Gastroesophageal sphincter (tissue), 4 donors: ENCODE measurements at regions not wholly inside any gene's neighbourhood (a gene's known extent, or its start where the extent isn't known, plus 50 kb on each side); places are given as distances from the start of the nearest gene placed in this dataset.

Source experiments
- ATAC-seq: fragments of 150-250 bp; one replicate; pipeline ENCODE4 v1.9.1; 2016; ENCODE audit warnings: mild to moderate bottlenecking, moderate library complexity
- H3K27ac ChIP-seq, 4 donors: fragments of 200-600 bp; sonication (generic) in 3 of 4; 1 replicate in 3 of 4; 2 replicates in 1 of 4; pipeline ENCODE4 v1.5.1; 2016 to 2019
- H3K27me3 ChIP-seq: fragments of 200-600 bp; sonication (generic); one replicate; pipeline ENCODE4 v1.5.1; 2019
- H3K36me3 ChIP-seq, 2 donors: fragments of 200-600 bp; sonication (generic); one replicate each; pipeline ENCODE4 v1.5.1; 2019; ENCODE audit warnings: control low read depth in 1 of 2
- H3K4me1 ChIP-seq, 3 donors: fragments of 200-600 bp; sonication (generic); 1 replicate in 2 of 3; 2 replicates in 1 of 3; pipeline ENCODE4 v1.5.1; 2016 to 2019; ENCODE audit warnings: control low read depth in 2 of 3
- H3K4me3 ChIP-seq, 2 donors: fragments of 200-600 bp; sonication (generic); one replicate each; pipeline ENCODE4 v1.5.1; 2019; ENCODE audit warnings: mild to moderate bottlenecking in 1 of 2, moderate library complexity in 1 of 2
- H3K9me3 ChIP-seq, 3 donors: fragments of 200-600 bp; sonication (generic); one replicate each; pipeline ENCODE4 v1.5.1; 2017 to 2019; ENCODE audit warnings: control low read depth in 2 of 3
- CTCF ChIP-seq, 4 experiments: fragments of 200-600 bp in 2 of 4; fragments of 450-650 bp in 2 of 4; sonication (generic) in 1 of 4; IDR thresholded peaks; one replicate each; pipeline ENCODE4 v1.5.1; 2017 to 2019; ENCODE audit warnings: antibody characterized with exemption in 4 of 4, mild to moderate bottlenecking in 2 of 4, moderate library complexity in 2 of 4
- EP300 ChIP-seq: sonication (generic); formaldehyde crosslinking; IDR thresholded peaks from one replicate; pipeline ENCODE4 v1.6.1; 2017; ENCODE audit warnings: antibody characterized with exemption, mild to moderate bottlenecking
- POLR2A ChIP-seq, 2 donors: fragments of 450-650 bp; IDR thresholded peaks; one replicate each; pipeline ENCODE4 v1.6.1; 2017; ENCODE audit warnings: antibody characterized with exemption in 2 of 2, mild to moderate bottlenecking in 2 of 2, moderate library complexity in 1 of 2
- POLR2AphosphoS5 ChIP-seq: sonication (generic); formaldehyde crosslinking; IDR thresholded peaks from one replicate; pipeline ENCODE4 v1.6.1; 2017; ENCODE audit warnings: antibody characterized with exemption
- WGBS, 2 donors: methylation state at CpG; one replicate each; pipeline ENCODE4 v1.1.5; 2018; ENCODE audit warnings: low coverage in 1 of 2; 5-methylcytosine and 5-hydroxymethylcytosine counted together

DNA sequence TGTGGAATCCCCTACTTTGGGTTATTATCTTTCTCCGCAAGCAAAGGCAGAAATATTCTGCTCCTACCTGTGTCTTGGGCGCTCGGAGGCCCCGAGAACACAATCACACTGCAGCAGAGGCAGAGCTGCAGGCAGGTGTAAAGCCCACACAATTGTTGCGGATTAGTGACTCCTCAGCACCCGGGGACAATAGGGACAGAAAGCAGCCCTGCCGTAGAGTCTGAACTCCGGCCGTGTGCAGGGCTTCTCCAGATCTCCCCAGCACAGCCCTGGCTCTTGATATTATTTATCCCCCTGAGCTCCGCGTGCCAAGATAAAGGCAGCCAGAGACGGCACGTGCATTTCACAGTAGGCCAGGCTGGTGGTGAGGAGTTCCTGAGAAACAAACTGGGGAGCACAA lies 229.2 kb downstream of the EN1 start:
- H3K36me3 ChIP-seq = no peaks in the 10 kb centered on the region
- TF ChIP-seq CTCF (IDR thresholded peaks at IDR 0.05) (no peak), POLR2A (IDR thresholded peaks at IDR 0.05) (no peak), EP300 (no peak), POLR2AphosphoS5 (no peak)
- H3K4me1 ChIP-seq = no peaks in the 10 kb centered on the region
- no peak for ATAC-seq
- no peaks in the 10 kb centered on the region for H3K9me3 ChIP-seq
- no peak overlapping the region for H3K27ac ChIP-seq
- no peak overlapping the region for H3K4me3 ChIP-seq
- 58 to 86% methylated on average over 8 to 9 of the region's 13 CpGs for WGBS, 2 donors
- H3K27me3 ChIP-seq = peaks cover 15% of the 10 kb centered on the region

GRCh38 chr2:118616432-118616831 lies 231.0 kb downstream of the EN1 start:
- no peak for TF ChIP-seq CTCF (IDR thresholded peaks at IDR 0.05)
- TF ChIP-seq POLR2A (IDR thresholded peaks at IDR 0.05) = no peak
- H3K9me3 ChIP-seq = no peaks in the 10 kb centered on the region
- 85 to 87% methylated on average over 4 to 5 of the region's 7 CpGs for WGBS, 2 donors
- ATAC-seq = no peak
- H3K27me3 ChIP-seq = peaks cover 19% of the 10 kb centered on the region
- no peak overlapping the region for H3K27ac ChIP-seq
- no peaks in the 10 kb centered on the region for H3K4me1 ChIP-seq
- no peaks in the 10 kb centered on the region for H3K36me3 ChIP-seq
- H3K4me3 ChIP-seq = no peak overlapping the region

DNA sequence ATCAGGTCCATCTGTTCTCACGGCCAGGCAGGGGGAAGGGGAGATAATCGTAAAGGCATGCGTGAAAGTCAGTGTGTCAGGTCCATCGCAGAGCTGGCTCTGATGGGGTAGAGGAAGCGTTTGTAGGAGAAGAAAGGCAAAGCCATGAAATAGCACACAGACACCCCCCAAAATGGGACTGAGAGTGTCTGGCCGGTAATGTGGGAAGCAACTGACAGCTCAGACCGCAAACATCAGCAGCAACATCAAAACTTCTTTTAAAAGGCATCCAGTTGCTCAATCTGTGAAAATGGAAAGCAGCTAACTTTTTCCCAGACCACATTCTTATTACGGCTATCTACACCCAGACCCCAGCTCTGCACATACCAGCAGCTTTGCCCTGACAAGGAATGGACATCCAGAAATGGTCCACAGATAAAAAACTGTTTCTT lies 232.6 kb downstream of the EN1 start:
- TF ChIP-seq EP300 (no peak), CTCF (IDR thresholded peaks at IDR 0.05) (no peak), POLR2AphosphoS5 (no peak), POLR2A (IDR thresholded peaks at IDR 0.05) (no peak)
- H3K27ac ChIP-seq = no peak overlapping the region
- WGBS, 2 donors = 9 to 20% methylated on average over 6 to 8 of the region's 8 CpGs
- no peaks in the 10 kb centered on the region for H3K9me3 ChIP-seq
- no peak overlapping the region for H3K4me3 ChIP-seq
- no peaks in the 10 kb centered on the region for H3K36me3 ChIP-seq
- ATAC-seq = no peak
- no peaks in the 10 kb centered on the region for H3K4me1 ChIP-seq
- H3K27me3 ChIP-seq = peaks cover 21% of the 10 kb centered on the region

- Histone ChIP-seq H3K9me3 (no peaks in the 10 kb centered on the region), H3K27me3 (peaks cover 22% of the 10 kb centered on the region), H3K4me3 (no peak overlapping the region), H3K36me3 (no peaks in the 10 kb centered on the region), H3K4me1 (no peaks in the 10 kb centered on the region), H3K27ac (no peak overlapping the region)
- ATAC-seq = no peak
- TF ChIP-seq CTCF (IDR thresholded peaks at IDR 0.05) (no peak), EP300 (no peak), POLR2A (IDR thresholded peaks at IDR 0.05) (no peak), POLR2AphosphoS5 (no peak)
- WGBS, 2 donors = 48 to 71% methylated on average over 2 of the region's 2 CpGs
Observed at GRCh38 chr2:118613737-118614136, 233.7 kb downstream of the EN1 start.

GRCh38 chr2:118611691-118612090 lies 235.8 kb downstream of the EN1 start:
- H3K36me3 ChIP-seq = no peaks in the 10 kb centered on the region
- 92% methylated on average over 2 of the region's 2 CpGs; no CpG with 5 or more reads in 1 of the 2 donors for WGBS, 2 donors
- no peak for ATAC-seq
- H3K4me3 ChIP-seq = no peak overlapping the region
- H3K27ac ChIP-seq = no peak overlapping the region
- no peaks in the 10 kb centered on the region for H3K9me3 ChIP-seq
- H3K27me3 ChIP-seq = peaks cover 20% of the 10 kb centered on the region
- H3K4me1 ChIP-seq = no peaks in the 10 kb centered on the region
- TF ChIP-seq POLR2A (IDR thresholded peaks at IDR 0.05) (no peak), EP300 (no peak), CTCF (IDR thresholded peaks at IDR 0.05) (no peak), POLR2AphosphoS5 (no peak)
